Mesenchymal stem cell (in vitro differentiated cells and primary cell): ENCODE measurements at regions not wholly inside any gene's neighbourhood (a gene's known extent, or its start where the extent isn't known, plus 50 kb on each side); places are given as distances from the start of the nearest gene placed in this dataset.

Source experiments
- DNase-seq: peaks from one replicate; pipeline ENCODE4 v3.0.0-alpha.2; 2013
- H2AFZ ChIP-seq: one replicate; pipeline ENCODE4 v1.6.1; 2013; ENCODE audit warnings: low read depth, mild to moderate bottlenecking, control low read depth, inconsistent platforms, low read length, moderate library complexity
- H2AK5ac ChIP-seq: 2 replicates; pipeline ENCODE4 v1.6.1; 2013; ENCODE audit warnings: low read length, moderate library complexity, mild to moderate bottlenecking, inconsistent platforms; ENCODE audit not compliant: severe bottlenecking
- H2BK120ac ChIP-seq: one replicate; pipeline ENCODE4 v1.6.1; 2013; ENCODE audit warnings: low read depth, mild to moderate bottlenecking, inconsistent platforms, low read length, moderate library complexity
- H2BK12ac ChIP-seq, 2 experiments: one replicate each; pipeline ENCODE4 v1.6.1; 2013; ENCODE audit warnings: inconsistent platforms in 2 of 2, low read length in 2 of 2, mild to moderate bottlenecking in 2 of 2, moderate library complexity in 2 of 2, control low read depth in 1 of 2
- H2BK15ac ChIP-seq: one replicate; pipeline ENCODE4 v1.6.1; 2013; ENCODE audit warnings: mild to moderate bottlenecking, low read depth, inconsistent platforms; ENCODE audit not compliant: poor library complexity, severe bottlenecking
- H2BK5ac ChIP-seq: 2 replicates; pipeline ENCODE4 v1.6.1; 2013; ENCODE audit warnings: low read depth, mild to moderate bottlenecking, low read length, control low read depth, inconsistent platforms; ENCODE audit not compliant: poor library complexity, severe bottlenecking
- H3K14ac ChIP-seq, 2 experiments: one replicate each; pipeline ENCODE4 v1.6.1; 2013; ENCODE audit warnings: inconsistent platforms in 2 of 2, low read length in 2 of 2, control low read depth in 1 of 2, mild to moderate bottlenecking in 1 of 2, moderate library complexity in 1 of 2
- H3K18ac ChIP-seq, 2 experiments: one replicate each; pipeline ENCODE4 v1.6.1; 2013; ENCODE audit warnings: inconsistent platforms in 2 of 2, low read length in 2 of 2, control low read depth in 1 of 2, low read depth in 1 of 2, mild to moderate bottlenecking in 1 of 2
- H3K23ac ChIP-seq, 2 experiments: one replicate each; pipeline ENCODE4 v1.6.1; 2013; ENCODE audit warnings: inconsistent platforms in 2 of 2, low read length in 2 of 2, mild to moderate bottlenecking in 2 of 2, moderate library complexity in 2 of 2, control low read depth in 1 of 2
- H3K27ac ChIP-seq: 2 replicates; pipeline ENCODE4 v1.5.1; 2013; ENCODE audit warnings: mild to moderate bottlenecking, moderate library complexity, low read length, control low read depth, inconsistent platforms; ENCODE audit not compliant: poor library complexity, severe bottlenecking
- H3K27me3 ChIP-seq, 2 experiments: 2 replicates each; pipeline versions ENCODE4 v1.6.1 to v1.7.0; 2013; ENCODE audit warnings: low read length in 2 of 2, mild to moderate bottlenecking in 2 of 2, moderate library complexity in 2 of 2, control low read depth in 1 of 2, inconsistent platforms in 1 of 2; ENCODE audit not compliant: control insufficient read depth in 1 of 2, insufficient read depth in 1 of 2
- H3K36me3 ChIP-seq, 2 experiments: 2 replicates each; pipeline versions ENCODE4 v1.6.1 to v1.7.0; 2013; ENCODE audit warnings: low read length in 2 of 2, control low read depth in 1 of 2, inconsistent platforms in 1 of 2, low read depth in 1 of 2, mild to moderate bottlenecking in 1 of 2; ENCODE audit not compliant: insufficient read depth in 2 of 2, control insufficient read depth in 1 of 2
- H3K4ac ChIP-seq, 2 experiments: one replicate each; pipeline ENCODE4 v1.6.1; 2013; ENCODE audit warnings: inconsistent platforms in 2 of 2, low read length in 2 of 2, mild to moderate bottlenecking in 2 of 2, moderate library complexity in 2 of 2, control low read depth in 1 of 2, low read depth in 1 of 2
- H3K4me1 ChIP-seq: 2 replicates; pipeline ENCODE4 v1.6.1; 2013; ENCODE audit warnings: low read depth, low read length, control low read depth; ENCODE audit not compliant: control insufficient read depth, insufficient read depth
- H3K4me2 ChIP-seq: 2 replicates; pipeline ENCODE4 v1.6.1; 2013; ENCODE audit warnings: low read length, mild to moderate bottlenecking, inconsistent platforms; ENCODE audit not compliant: poor library complexity, severe bottlenecking
- H3K4me3 ChIP-seq, 2 experiments: 2 replicates each; pipeline versions ENCODE4 v1.5.1 to v1.7.0; 2013; ENCODE audit warnings: low read length in 2 of 2, mild to moderate bottlenecking in 2 of 2, control low read depth in 1 of 2, low read depth in 1 of 2; ENCODE audit not compliant: insufficient read depth in 1 of 2
- H3K79me1 ChIP-seq: replicated peaks from 2 replicates; pipeline ENCODE4 v1.6.1; 2013; ENCODE audit warnings: mild to moderate bottlenecking, control low read depth, low read length, inconsistent platforms; ENCODE audit not compliant: poor library complexity, severe bottlenecking
- H3K9ac ChIP-seq: 2 replicates; pipeline ENCODE4 v1.7.0; 2013; ENCODE audit warnings: mild to moderate bottlenecking, low read length, moderate library complexity
- H3K9me3 ChIP-seq: 2 replicates; pipeline ENCODE4 v1.7.0; 2013; ENCODE audit warnings: mild to moderate bottlenecking, low read length; ENCODE audit not compliant: control insufficient read depth
- H4K8ac ChIP-seq: one replicate; pipeline ENCODE4 v1.6.1; 2013; ENCODE audit warnings: inconsistent platforms, mild to moderate bottlenecking, low read length, moderate library complexity
- H4K91ac ChIP-seq: one replicate; pipeline ENCODE4 v1.6.1; 2013; ENCODE audit warnings: mild to moderate bottlenecking, low read length, inconsistent platforms
- WGBS: methylation state at CpG from one replicate; pipeline ENCODE4 v1.1.7; 2013; ENCODE audit warnings: mixed read lengths; 5-methylcytosine and 5-hydroxymethylcytosine counted together

- peaks cover 4% of the 10 kb centered on the region for H3K4me1 ChIP-seq
- no peak overlapping the region for H2BK15ac ChIP-seq
- no peak overlapping the region for H4K91ac ChIP-seq
- H3K9ac ChIP-seq = no peak overlapping the region
- H3K9me3 ChIP-seq = no peaks in the 10 kb centered on the region
- H2BK120ac ChIP-seq = no peak overlapping the region
- no peak overlapping the region for H2AK5ac ChIP-seq
- no peaks in the 10 kb centered on the region for H3K36me3 ChIP-seq
- no peak overlapping the region for H3K4ac ChIP-seq
- peaks cover 13 to 82% of the 10 kb centered on the region in 2 experiments for H3K27me3 ChIP-seq
- H2BK5ac ChIP-seq = no peak overlapping the region
- no peak overlapping the region for H2BK12ac ChIP-seq
- no peak overlapping the region for H3K4me3 ChIP-seq
- no peaks in the 10 kb centered on the region for H3K79me1 ChIP-seq
- 62% methylated on average over 5 of the region's 6 CpGs for WGBS
- DNase-seq = no peak
- no peak overlapping the region for H3K4me2 ChIP-seq
- no peak overlapping the region for H3K18ac ChIP-seq
- H4K8ac ChIP-seq = no peak overlapping the region
- no peak overlapping the region for H2AFZ ChIP-seq
- H3K23ac ChIP-seq = no peak overlapping the region
- H3K27ac ChIP-seq = no peak overlapping the region
- no peak overlapping the region for H3K14ac ChIP-seq
Measured at GRCh38 chr2:105181282-105181681, 60.3 kb upstream of the GPR45 start.

- peaks cover 0 to 71% of the 10 kb centered on the region in 2 experiments for H3K27me3 ChIP-seq
- H3K9ac ChIP-seq = no peak overlapping the region
- H2BK12ac ChIP-seq = no peak overlapping the region
- H2BK120ac ChIP-seq = no peak overlapping the region
- H3K9me3 ChIP-seq = no peaks in the 10 kb centered on the region
- no peak overlapping the region for H4K8ac ChIP-seq
- H3K4me2 ChIP-seq = no peak overlapping the region
- no peak overlapping the region for H2BK5ac ChIP-seq
- WGBS = 82% methylated on average over 7 of the region's 10 CpGs
- no peak overlapping the region for H3K27ac ChIP-seq
- H3K4me3 ChIP-seq = no peak overlapping the region
- no peaks in the 10 kb centered on the region for H3K79me1 ChIP-seq
- H2AFZ ChIP-seq = no peak overlapping the region
- no peak overlapping the region for H2BK15ac ChIP-seq
- H3K14ac ChIP-seq = no peak overlapping the region
- no peak overlapping the region for H3K18ac ChIP-seq
- no peak overlapping the region for H3K23ac ChIP-seq
- no peaks in the 10 kb centered on the region for H3K36me3 ChIP-seq
- DNase-seq = no peak
- H2AK5ac ChIP-seq = no peak overlapping the region
- H3K4me1 ChIP-seq = no peaks in the 10 kb centered on the region
- H4K91ac ChIP-seq = no peak overlapping the region
- H3K4ac ChIP-seq = no peak overlapping the region
Measured at GRCh38 chr2:105183555-105184323, 57.8 kb upstream of the GPR45 start.

GRCh38 chr2:105184420-105184819 is 57.1 kb upstream of the GPR45 start:
- Histone ChIP-seq H2BK120ac (no peak overlapping the region), H3K4me2 (no peak overlapping the region), H3K4me3 (no peak overlapping the region), H2AK5ac (no peak overlapping the region), H2BK5ac (no peak overlapping the region), H2AFZ (no peak overlapping the region), H4K8ac (no peak overlapping the region), H3K27ac (no peak overlapping the region), H3K4me1 (no peaks in the 10 kb centered on the region), H3K27me3 (peaks cover 0 to 74% of the 10 kb centered on the region in 2 experiments), H3K4ac (no peak overlapping the region), H3K36me3 (no peaks in the 10 kb centered on the region), H2BK12ac (no peak overlapping the region), H3K23ac (no peak overlapping the region), H3K18ac (no peak overlapping the region), H3K9me3 (no peaks in the 10 kb centered on the region), H2BK15ac (no peak overlapping the region), H4K91ac (no peak overlapping the region), H3K79me1 (no peaks in the 10 kb centered on the region), H3K14ac (no peak overlapping the region), H3K9ac (no peak overlapping the region)
- no peak for DNase-seq
- WGBS = 86% methylated on average over 8 of the region's 8 CpGs

- Histone ChIP-seq H3K9me3 (peaks cover 9% of the 10 kb centered on the region), H3K4me2 (no peak overlapping the region), H2BK15ac (no peak overlapping the region), H3K27me3 (peaks cover 0 to 65% of the 10 kb centered on the region in 2 experiments), H3K9ac (no peak overlapping the region), H3K79me1 (no peaks in the 10 kb centered on the region), H3K4me1 (no peaks in the 10 kb centered on the region), H3K18ac (no peak overlapping the region), H4K8ac (no peak overlapping the region), H3K27ac (no peak overlapping the region), H3K4ac (no peak overlapping the region), H2BK120ac (no peak overlapping the region), H2AFZ (no peak overlapping the region), H2BK12ac (no peak overlapping the region), H3K4me3 (no peak overlapping the region), H4K91ac (no peak overlapping the region), H3K14ac (no peak overlapping the region), H2AK5ac (no peak overlapping the region), H3K23ac (no peak overlapping the region), H3K36me3 (no peaks in the 10 kb centered on the region), H2BK5ac (no peak overlapping the region)
- 68% methylated on average over 6 of the region's 6 CpGs for WGBS
- DNase-seq = no peak
Measured at GRCh38 chr2:105186967-105187498, 54.5 kb upstream of the GPR45 start.
